Smooth muscle cell (in vitro differentiated cells): ENCODE measurements at regions not wholly inside any gene's neighbourhood (a gene's known extent, or its start where the extent isn't known, plus 50 kb on each side); places are given as distances from the start of the nearest gene placed in this dataset.

ENCODE experiments used
- DNase-seq: peaks from one replicate; lab custom pipeline; 2025; ENCODE audit not compliant: unreplicated experiment; lab: John Stamatoyannopoulos, UW
- H2AFZ ChIP-seq: fragments of 200-600 bp; sonication (generic); 2 replicates; pipeline ENCODE4 v1.6.0; 2016; ENCODE audit warnings: antibody characterized with exemption, low read depth, mild to moderate bottlenecking
- H3F3A ChIP-seq: fragments of 200-600 bp; sonication (generic); 2 replicates; pipeline ENCODE4 v1.6.0; 2017; ENCODE audit warnings: antibody characterized with exemption, low read depth
- H3K27ac ChIP-seq: fragments of 200-600 bp; sonication (generic); 2 replicates; pipeline ENCODE4 v1.5.1; 2016; ENCODE audit warnings: low read depth, mild to moderate bottlenecking
- H3K27me3 ChIP-seq: fragments of 200-600 bp; sonication (generic); 2 replicates; pipeline ENCODE4 v1.6.1; 2016; ENCODE audit warnings: low read depth, mild to moderate bottlenecking
- H3K36me3 ChIP-seq: fragments of 200-600 bp; sonication (generic); 2 replicates; pipeline ENCODE4 v1.5.1; 2016; ENCODE audit warnings: low read depth
- H3K4me1 ChIP-seq: fragments of 200-600 bp; sonication (generic); 2 replicates; pipeline ENCODE4 v1.5.1; 2016; ENCODE audit warnings: low read depth
- H3K4me2 ChIP-seq: fragments of 200-600 bp; sonication (generic); 2 replicates; pipeline ENCODE4 v1.6.0; 2016; ENCODE audit warnings: mild to moderate bottlenecking
- H3K4me3 ChIP-seq: fragments of 200-600 bp; sonication (generic); 2 replicates; pipeline ENCODE4 v1.5.1; 2016; ENCODE audit warnings: mild to moderate bottlenecking
- H3K79me2 ChIP-seq: fragments of 200-600 bp; sonication (generic); 2 replicates; pipeline ENCODE4 v1.6.0; 2016; ENCODE audit warnings: low read depth, mild to moderate bottlenecking
- H3K9ac ChIP-seq: fragments of 200-600 bp; sonication (generic); 2 replicates; pipeline ENCODE4 v1.6.0; 2016; ENCODE audit warnings: low read depth
- H3K9me3 ChIP-seq: fragments of 200-600 bp; sonication (generic); replicated peaks from 2 replicates; pipeline ENCODE4 v1.5.1; 2016; ENCODE audit warnings: low read depth
- H4K20me1 ChIP-seq: fragments of 200-600 bp; sonication (generic); 2 replicates; pipeline ENCODE4 v1.6.0; 2016; ENCODE audit warnings: low read depth
- WGBS: methylation state at CpG from one replicate; pipeline ENCODE4 v1.1.7; 2016; ENCODE audit warnings: low lambda C conversion rate; 5-methylcytosine and 5-hydroxymethylcytosine counted together
- TF ChIP-seq, protein P1 (sequence below): fragments of 200-600 bp; sonication (generic); IDR thresholded peaks from 2 replicates; pipeline ENCODE4 v1.5.1; 2017; ENCODE audit warnings: borderline replicate concordance, mild to moderate bottlenecking, antibody characterized with exemption; ENCODE audit not compliant: insufficient read depth, poor library complexity, severe bottlenecking

DNA sequence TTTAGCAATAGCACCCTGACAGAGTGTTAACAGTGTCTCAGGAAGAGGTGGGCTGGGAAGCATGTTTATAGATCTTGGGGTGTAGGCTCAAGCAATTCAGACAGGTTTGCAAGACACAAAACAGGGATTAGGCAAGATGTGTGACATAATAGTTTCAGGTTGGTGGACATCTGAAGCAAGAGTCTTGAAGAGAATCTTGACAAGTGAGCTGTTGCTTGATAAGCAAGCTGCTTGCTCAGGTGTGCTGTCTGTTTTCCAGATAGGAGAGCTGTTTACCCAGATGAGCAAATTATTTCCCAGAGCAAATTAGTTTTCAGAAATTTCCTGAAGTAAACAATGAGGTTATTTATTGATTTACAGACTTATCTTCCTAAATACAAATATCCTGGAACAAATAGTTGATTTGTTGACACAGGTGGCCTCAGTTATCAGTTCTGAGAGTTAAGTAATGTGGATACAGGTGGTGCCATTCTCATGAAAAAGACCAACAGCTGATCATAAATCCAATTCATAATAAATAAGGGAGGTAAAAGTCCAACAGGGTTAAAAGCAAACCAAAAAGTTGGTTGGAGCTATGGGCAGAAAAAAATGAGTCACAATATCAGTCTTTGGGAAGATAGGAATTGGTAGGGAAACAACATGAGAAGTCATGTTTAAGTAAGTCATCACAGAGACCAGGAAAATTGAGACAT lies 437.3 kb downstream of the TBL1XR1 start:
- Histone ChIP-seq H3K27me3 (no peaks in the 10 kb centered on the region), H3K4me3 (no peak overlapping the region), H3K9ac (no peak overlapping the region), H3K9me3 (no peaks in the 10 kb centered on the region), H2AFZ (no peak overlapping the region), H3K4me1 (no peaks in the 10 kb centered on the region), H3K79me2 (no peaks in the 10 kb centered on the region), H3K27ac (no peak overlapping the region), H4K20me1 (no peaks in the 10 kb centered on the region), H3K4me2 (no peak overlapping the region), H3K36me3 (no peaks in the 10 kb centered on the region), H3F3A (no peaks in the 10 kb centered on the region)
- no peak for DNase-seq
- TF ChIP-seq, protein P1, sequence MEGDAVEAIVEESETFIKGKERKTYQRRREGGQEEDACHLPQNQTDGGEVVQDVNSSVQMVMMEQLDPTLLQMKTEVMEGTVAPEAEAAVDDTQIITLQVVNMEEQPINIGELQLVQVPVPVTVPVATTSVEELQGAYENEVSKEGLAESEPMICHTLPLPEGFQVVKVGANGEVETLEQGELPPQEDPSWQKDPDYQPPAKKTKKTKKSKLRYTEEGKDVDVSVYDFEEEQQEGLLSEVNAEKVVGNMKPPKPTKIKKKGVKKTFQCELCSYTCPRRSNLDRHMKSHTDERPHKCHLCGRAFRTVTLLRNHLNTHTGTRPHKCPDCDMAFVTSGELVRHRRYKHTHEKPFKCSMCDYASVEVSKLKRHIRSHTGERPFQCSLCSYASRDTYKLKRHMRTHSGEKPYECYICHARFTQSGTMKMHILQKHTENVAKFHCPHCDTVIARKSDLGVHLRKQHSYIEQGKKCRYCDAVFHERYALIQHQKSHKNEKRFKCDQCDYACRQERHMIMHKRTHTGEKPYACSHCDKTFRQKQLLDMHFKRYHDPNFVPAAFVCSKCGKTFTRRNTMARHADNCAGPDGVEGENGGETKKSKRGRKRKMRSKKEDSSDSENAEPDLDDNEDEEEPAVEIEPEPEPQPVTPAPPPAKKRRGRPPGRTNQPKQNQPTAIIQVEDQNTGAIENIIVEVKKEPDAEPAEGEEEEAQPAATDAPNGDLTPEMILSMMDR: no peak

DNA sequence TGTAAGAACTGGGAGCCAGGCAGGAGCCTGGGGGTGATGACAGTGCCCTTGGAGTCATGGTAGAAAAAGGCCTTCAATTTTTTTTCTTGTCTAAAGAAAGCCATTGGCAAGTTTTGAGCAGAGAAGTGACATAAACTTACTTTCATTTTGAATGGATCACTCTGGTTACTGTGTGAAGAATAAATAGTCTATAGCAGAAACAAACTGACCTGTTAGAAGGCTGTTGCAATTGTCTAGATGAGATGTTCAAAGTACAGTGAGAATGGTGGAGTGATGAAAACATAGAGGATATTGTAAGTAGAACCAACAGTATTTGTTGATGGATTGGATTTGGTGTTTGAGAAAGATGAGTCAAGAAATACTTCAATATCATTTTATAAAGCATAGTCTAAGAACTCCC lies 439.9 kb downstream of the TBL1XR1 start:
- no peaks in the 10 kb centered on the region for H3F3A ChIP-seq
- no peaks in the 10 kb centered on the region for H3K9me3 ChIP-seq
- no peak for DNase-seq
- H2AFZ ChIP-seq: no peak overlapping the region
- H4K20me1 ChIP-seq: no peaks in the 10 kb centered on the region
- no peaks in the 10 kb centered on the region for H3K79me2 ChIP-seq
- TF ChIP-seq, protein P1: no peak
- no peaks in the 10 kb centered on the region for H3K4me1 ChIP-seq
- H3K4me2 ChIP-seq: no peak overlapping the region
- H3K9ac ChIP-seq: no peak overlapping the region
- H3K27me3 ChIP-seq: no peaks in the 10 kb centered on the region
- H3K27ac ChIP-seq: no peak overlapping the region
- no peaks in the 10 kb centered on the region for H3K36me3 ChIP-seq
- no peak overlapping the region for H3K4me3 ChIP-seq

DNA sequence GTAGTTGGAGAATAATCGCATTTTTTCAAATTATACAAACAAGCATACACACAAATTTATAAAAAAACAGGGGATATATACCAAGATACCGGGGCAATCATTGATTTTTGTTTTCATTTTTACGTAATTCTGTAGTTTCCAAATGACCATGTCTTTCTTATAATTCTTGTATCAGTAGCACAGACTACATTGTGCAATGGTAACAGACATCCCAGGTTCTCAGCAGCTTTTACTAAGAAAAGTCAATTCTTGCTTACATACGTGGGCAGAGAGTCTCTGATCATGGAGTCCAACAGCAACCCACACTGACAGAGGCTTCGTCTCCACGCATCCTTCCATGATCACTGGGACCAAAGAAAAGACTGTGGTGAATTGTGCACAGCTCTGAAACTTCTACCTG lies 441.3 kb downstream of the TBL1XR1 start:
- Histone ChIP-seq H3K4me3 (no peak overlapping the region), H3F3A (no peaks in the 10 kb centered on the region), H3K4me2 (no peak overlapping the region), H3K27me3 (no peaks in the 10 kb centered on the region), H3K9ac (no peak overlapping the region), H3K4me1 (no peaks in the 10 kb centered on the region), H2AFZ (no peak overlapping the region), H3K9me3 (no peaks in the 10 kb centered on the region), H3K27ac (no peak overlapping the region), H3K79me2 (no peaks in the 10 kb centered on the region), H4K20me1 (no peaks in the 10 kb centered on the region), H3K36me3 (no peaks in the 10 kb centered on the region)
- TF ChIP-seq, protein P1: no peak
- 97% methylated on average over 6 of the region's 6 CpGs for WGBS
- DNase-seq: no peak

DNA sequence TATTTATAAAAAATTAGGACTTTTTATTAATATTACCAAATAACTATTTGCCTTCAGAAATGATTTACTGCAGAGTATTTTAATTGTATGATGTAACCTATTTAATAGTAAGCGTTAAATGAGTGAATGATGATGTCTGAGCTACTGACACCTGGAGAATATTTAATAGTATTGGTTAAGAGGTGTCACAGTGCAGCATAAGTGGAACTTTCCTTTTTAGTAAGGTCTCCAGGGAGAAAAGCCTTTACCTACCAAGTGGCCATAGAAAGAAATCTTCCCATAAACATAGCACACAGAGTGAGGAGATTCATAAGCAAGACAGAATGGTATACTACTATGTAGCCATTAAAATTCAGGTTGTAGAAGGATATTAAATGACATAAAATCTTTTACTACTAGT lies 441.7 kb downstream of the TBL1XR1 start:
- no peak overlapping the region for H3K9ac ChIP-seq
- no peak overlapping the region for H3K4me3 ChIP-seq
- H3F3A ChIP-seq: no peaks in the 10 kb centered on the region
- DNase-seq: no peak
- H3K4me2 ChIP-seq: no peak overlapping the region
- no peak overlapping the region for H2AFZ ChIP-seq
- no peaks in the 10 kb centered on the region for H3K9me3 ChIP-seq
- no peaks in the 10 kb centered on the region for H3K27me3 ChIP-seq
- H3K36me3 ChIP-seq: no peaks in the 10 kb centered on the region
- H3K4me1 ChIP-seq: no peaks in the 10 kb centered on the region
- TF ChIP-seq, protein P1: no peak
- WGBS: 51% methylated on average over 1 of the region's 1 CpG
- no peaks in the 10 kb centered on the region for H4K20me1 ChIP-seq
- H3K79me2 ChIP-seq: no peaks in the 10 kb centered on the region
- no peak overlapping the region for H3K27ac ChIP-seq
